ENCODE measurements at regions not wholly inside any gene's neighbourhood (a gene's known extent, or its start where the extent isn't known, plus 50 kb on each side); places are given as distances from the start of the nearest gene placed in this dataset.
A peak's percentile ranks its signal among the peaks of the same experiment; 100 is the strongest.

DNA sequence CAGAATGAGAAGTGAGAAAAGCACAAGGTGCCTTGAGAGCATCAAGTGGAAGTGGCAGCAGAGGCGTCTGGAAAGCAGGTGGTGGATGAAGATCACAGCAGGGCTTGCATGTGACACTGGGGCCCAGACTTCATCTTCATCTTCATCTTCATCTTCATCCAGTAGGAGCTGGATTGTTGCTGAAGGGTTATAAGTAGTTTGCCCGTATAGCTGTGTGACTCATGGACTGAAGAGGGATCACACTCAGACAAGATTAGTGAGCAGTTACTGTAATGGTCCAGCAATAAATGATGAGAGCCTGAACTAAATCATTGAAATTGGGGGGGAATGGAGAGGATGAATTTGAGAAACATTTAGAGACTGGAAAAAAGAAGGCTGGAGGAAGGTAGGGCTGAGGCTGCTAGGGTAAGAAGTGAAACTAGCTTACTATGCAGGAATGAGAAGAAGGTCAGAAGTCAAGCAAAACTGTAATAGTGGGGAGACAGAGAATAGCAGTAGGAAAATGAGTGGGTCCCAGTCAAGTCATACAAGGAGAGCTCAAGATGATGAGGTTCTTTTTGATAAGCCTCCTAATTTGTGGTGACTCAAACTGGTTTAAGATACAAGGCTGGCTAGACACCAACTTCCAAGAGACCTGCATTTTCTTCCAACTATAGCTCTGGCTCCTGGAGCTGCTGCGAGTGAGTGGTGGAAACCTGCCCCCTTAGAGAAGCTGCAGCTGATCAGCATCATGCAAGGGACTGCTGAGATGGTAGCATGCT, 92.3 kb upstream of the BEND6 start:
- DNase-seq, result peak in 1 of 2 experiments; percentile 58

GRCh38 chr6:56860475-56860874, 94.4 kb upstream of the BEND6 start:
- DNase-seq, result no peak

GRCh38 chr6:56856036-56856580, 98.8 kb upstream of the BEND6 start:
- no peak for DNase-seq

DNA sequence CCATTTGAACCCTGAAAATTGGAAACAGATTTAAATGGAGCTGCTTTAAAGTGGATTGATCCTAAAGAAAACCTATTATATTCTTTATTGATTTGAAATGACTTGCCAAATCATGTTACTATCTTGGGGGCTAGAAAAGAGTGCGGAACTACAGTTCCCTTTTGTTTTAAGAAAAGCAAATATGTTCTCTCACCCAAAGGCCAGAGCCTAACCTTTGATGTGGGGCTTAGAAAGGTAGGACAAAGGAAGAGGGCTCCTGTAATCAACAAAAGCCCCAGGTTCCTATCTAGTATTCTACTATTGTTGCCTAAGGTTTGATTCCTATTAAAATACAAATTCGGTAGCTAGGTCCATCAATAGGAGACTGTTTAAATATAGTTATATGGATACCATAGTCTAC, 100.8 kb upstream of the BEND6 start:
- no peak for DNase-seq

GRCh38 chr6:56853541-56853940, 101.4 kb upstream of the BEND6 start:
- DNase-seq, result peak in 1 of 2 experiments; percentile 24

DNA sequence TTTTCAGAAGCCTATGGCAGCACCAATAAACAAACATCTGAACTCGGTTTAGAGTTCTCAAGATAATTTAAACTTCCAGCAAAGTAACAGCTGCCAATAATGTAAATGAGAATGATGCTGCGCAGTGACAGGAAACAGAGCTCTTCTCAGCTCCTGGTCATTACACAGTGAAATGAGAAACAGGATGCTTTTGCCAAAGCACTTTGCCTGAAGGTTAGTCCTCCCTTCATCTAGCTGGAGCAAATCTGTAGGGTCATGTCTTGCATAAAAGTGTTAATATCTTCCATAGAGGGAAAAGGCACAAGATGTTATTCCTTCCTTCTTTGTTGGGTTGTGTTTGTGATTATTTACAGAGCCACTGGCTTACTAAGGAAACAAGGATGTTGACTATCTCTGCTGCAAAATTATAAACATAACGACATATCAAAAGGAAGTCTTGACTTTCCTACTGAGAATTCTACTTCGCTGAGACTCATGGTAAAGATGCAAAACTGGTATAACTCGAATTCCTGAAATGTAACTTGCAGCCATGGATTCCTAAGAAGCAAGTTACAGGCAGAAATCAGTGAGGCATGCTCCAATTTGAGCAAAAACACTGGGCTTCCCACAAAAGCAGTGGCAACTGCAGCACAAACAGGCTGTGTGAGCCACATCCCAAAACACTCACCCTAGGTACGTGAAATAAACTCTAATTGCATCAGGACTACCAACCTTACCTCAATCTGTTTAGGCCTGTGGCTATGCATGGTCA, 102.5 kb upstream of the BEND6 start:
- DNase-seq, result no peak

- peak in 1 of 2 experiments; percentile 73 for DNase-seq
Observed at GRCh38 chr6:56851541-56852259, 103.2 kb upstream of the BEND6 start.

GRCh38 chr6:56851074-56851473, 103.8 kb upstream of the BEND6 start:
- no peak for DNase-seq

DNA sequence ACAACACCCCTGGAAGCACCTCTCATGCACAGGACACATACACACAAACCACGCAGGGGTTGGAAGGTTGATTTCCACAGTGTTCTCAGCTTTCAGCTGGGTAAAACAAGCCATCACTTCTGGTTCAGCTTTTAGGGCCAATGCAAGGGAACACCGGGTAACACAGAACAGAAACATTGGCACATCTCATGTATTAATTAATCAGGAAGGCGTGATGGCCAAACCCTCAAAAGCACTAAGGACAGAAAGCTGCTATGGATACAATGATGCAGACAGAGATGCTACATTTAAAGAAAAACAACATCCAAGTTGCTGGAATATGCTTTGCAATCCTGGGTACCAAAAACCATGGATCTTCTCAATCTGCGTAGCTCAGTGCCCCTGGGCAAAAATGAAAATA, 104.3 kb upstream of the BEND6 start:
- DNase-seq, result no peak

DNA sequence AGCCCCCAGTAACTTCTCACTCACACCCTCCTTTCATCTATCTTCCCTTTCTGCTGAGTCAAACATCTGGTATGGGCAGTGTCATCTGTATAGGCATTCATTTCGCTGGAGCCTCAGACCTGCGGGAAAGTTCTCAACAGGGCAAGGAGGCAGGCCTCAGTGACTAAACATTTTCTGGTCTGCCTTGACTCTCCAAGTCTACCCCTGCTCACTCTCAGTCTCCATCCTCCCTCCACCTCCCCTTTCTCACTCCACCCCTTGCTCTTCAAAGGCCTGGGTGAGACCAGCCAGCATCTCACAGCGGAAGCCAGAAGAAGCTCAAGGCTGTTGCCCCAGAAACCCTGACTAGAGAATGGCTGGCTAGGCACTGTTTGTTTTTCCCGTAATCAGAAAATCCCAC, 105.0 kb upstream of the BEND6 start:
- no peak for DNase-seq

DNA sequence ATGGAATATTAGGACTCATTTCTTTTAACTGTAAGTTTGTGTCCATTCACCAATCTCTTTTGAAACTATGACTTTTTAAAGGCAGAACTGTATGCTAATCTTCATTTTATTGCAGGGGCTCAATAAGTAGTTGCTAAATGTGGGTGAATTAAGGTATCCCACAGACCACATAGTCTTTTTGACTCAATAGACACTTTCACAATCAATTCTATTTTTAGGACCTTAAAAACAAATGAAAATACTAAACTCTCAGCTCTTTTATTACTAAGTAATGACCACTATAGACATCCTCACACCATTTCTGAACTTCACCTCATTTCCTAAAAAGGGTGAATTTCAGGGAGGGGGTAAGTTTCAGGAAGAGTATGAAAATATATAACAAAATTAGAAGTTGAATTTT, 106.8 kb upstream of the BEND6 start:
- no peak for DNase-seq

- no peak for DNase-seq
Observed at GRCh38 chr6:56845032-56845431, 109.9 kb upstream of the BEND6 start.

GRCh38 chr6:56843476-56844349, 111.2 kb upstream of the BEND6 start:
- peak; percentile 71 to 88 for DNase-seq

DNA sequence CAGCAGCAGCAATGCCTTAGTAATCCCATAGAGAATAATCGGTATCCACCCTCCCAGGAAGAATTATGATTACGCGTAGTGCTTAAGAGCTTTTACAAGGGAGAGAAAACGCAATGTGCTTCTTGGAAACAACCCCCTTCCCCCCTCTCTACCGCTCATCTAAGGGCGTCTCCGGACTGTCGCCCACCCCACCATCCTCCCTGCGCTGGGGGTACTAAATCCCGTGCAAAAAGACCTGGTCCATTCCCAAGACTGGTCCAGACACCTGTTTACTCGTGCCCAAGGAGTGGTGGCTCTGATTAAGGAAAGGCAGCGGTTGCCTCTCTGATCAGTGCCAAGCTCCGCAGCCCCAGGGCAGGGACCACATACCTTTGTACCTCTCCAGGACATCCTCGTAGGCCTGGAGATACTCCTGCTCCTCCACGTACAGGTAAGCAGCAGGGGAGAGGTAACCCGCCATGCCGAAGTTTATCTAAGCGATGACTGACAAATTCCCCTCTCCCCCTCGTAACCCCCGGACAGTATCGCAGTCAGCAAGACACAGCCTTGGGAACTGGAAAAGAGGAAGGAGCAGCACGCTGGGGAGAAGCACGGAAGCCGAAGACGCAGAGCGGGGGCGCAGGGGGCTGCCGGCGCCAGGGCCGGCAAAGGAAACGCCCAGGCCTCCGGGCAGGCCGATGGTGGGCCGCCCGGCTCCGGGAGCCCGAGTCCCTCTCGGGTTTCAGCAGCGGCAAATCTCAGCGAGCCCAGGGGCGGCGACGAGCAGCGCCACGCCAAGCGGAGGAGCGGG, 112.0 kb upstream of the BEND6 start:
- DNase-seq, result peak; percentile 52 to 79

DNA sequence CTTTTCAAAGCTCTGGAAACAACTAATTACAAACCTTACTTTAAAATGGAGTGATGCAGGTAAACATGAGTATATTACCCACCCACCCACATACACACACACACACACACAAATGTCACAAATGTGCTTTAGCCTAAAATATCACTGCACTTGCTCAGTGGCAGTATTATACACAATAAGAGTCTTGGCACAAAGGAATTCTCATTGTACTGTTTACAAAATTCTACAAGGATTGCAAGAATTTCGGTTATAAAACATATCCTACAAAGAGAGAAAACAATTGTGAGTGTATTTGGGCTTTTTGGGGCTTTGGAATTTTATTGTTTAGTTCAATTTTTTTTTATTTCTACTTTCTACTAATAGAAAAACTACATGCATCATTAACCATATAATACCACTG, 113.2 kb upstream of the BEND6 start:
- DNase-seq, result no peak

DNA sequence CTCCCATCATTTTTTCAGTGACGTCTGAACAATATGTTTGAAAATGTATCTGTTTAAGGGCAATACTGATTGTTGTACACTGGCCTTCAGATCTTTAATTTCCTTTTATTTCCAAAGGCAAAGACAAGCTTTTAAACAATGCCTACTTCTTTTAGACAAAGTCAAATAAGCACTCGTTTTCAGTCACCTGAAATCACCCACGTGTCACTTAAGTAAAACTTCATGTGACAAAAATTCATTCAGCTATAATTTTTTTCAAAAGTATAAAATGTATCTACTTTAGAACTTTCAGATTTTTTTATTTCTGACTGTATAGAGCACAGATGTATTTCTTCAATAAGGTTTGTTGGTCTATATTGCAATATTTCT, 113.5 kb upstream of the BEND6 start:
- no peak for DNase-seq

DNA sequence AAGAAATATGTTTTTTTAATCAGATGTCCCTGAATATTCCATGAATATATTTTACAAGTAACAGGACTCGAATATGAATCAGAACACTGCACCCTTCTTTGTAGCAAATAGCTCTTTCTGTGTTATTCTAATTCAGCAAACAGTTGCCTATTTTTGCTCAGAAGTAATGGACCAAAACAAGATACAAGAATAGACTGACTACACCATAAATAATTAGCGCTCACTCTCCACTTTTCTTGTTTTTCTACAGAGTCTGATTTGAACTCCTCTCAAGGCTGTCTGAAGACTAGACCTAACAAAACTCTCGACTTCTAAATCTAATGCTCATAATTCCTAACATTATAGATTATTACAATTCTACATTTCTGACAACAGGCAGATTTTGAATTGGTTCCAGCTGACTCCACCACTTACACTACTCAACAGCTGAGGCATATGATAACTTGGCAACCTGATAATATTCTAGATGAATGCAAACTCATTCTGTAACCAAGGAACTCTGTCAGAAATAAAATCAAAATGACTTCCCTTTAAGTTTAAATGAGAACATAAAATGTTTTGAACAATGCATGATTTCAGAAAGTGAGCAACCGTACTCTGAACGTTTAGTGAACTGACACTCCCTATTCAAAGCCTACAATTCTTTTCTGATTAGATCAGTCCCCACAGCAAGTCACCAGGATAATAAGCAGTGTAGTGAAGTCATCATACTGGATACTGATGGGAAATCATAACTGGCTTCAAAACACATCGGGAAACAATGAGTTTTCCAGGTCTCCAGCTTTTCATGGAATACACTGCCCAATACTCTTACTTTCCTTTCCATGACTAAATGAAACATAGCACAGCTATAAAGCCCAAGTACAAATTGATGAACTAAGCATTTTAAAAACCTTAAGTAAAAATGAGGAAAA, 114.2 kb upstream of the BEND6 start:
- peak in 1 of 2 experiments; percentile 33 for DNase-seq

- DNase-seq, result no peak
Observed at GRCh38 chr6:56839533-56840183, 115.2 kb upstream of the BEND6 start.

DNA sequence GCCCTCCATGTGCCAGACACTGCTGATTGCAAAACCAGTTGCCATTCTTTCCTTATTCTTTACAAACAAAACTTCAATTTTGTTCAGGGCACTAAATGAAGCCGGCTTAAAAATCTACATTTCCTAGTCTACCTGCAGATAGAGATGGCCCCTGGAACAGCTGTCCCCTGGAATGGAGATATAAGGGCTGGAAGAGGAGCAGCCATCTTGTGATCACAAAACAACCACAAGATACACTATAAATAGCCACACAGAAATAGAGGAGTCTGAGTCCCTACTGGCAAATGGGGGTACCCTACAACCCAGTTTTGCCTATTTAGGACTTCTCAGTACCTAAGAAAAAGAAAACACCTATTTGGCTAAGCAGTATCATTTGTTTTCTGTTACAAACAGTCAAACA, 115.9 kb upstream of the BEND6 start:
- DNase-seq, result no peak

DNA sequence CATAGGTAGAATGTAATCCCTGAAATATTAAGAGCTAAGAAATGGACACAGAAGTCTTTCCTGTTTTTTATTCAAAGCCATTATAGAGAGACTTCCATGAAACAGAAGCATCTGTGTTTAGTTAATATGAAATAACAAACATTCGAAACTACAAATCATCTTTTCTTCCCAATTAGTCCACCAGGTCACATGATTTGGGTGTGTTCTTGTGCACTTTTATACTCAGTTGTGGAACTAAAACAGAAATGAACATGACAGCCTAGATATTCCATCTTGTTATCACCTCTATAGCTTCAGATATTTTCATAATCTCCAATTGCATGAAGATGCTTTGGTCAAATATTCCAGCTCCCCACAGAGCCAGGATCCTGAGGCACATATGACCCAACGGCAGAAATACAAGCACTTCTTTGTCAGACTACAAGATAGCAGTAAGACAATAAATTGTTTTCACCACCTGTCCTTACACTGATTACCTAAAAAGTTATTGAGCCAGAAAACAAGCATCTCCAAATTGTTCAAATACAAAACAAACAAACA, 116.8 kb upstream of the BEND6 start:
- DNase-seq, result no peak

Measured in NCI-H524 (cell line).